ENCODE measurements at regions not wholly inside any gene's neighbourhood (a gene's known extent, or its start where the extent isn't known, plus 50 kb on each side); places are given as distances from the start of the nearest gene placed in this dataset.

DNA sequence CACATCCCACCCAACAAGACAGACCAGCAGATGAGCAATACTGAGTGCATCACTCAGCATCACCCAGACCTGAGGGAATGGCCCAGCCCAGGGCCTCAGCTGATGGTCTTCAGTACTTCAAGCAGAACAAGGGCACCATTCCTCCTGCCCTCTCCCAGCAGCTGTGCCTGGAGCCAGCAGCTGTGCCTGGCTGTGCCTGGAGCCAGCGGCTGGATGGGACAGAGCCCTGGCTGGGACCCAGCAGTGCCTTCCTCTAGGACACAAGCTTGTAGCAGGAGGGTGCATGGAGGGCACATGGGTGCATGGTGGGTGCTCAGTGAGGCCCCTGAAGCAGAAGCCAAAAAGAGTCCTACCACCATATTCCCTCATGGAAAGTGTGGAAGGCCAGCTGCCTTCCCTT, 583.8 kb downstream of the NPHP4 start:
- no peaks in the 10 kb centered on the region for H3K27me3 ChIP-seq (ENCODE audit: insufficient read depth)
- Mint-ChIP-seq H3K4me3 (no peak overlapping the region), H3K27me3 (ENCODE audit: insufficient read depth, low read depth, poor library complexity) (no peaks in the 10 kb centered on the region), H3K4me1 (no peaks in the 10 kb centered on the region), H3K9me3 (peaks cover 7% of the 10 kb centered on the region), H3K27ac (no peak overlapping the region), H3K36me3 (ENCODE audit: low read depth) (no peaks in the 10 kb centered on the region)
- H4K20me1 ChIP-seq (replicated peaks; ENCODE audit: insufficient read depth), result no peaks in the 10 kb centered on the region
- no peaks in the 10 kb centered on the region for H3K79me2 ChIP-seq (replicated peaks; ENCODE audit: insufficient read depth)
- H3K27ac ChIP-seq (ENCODE audit: low read depth), result no peak overlapping the region
- H3K36me3 ChIP-seq (ENCODE audit: insufficient read depth), result no peaks in the 10 kb centered on the region; the same call in 1 of the 2 replicates
- ATAC-seq, result no peak
- H3K9me2 ChIP-seq (ENCODE audit: insufficient read depth), result no peaks in the 10 kb centered on the region
- no peak overlapping the region for H2AFZ ChIP-seq
- no peaks in the 10 kb centered on the region for H3F3A ChIP-seq (replicated peaks; ENCODE audit: low read depth)
- TF ChIP-seq, protein P1, sequence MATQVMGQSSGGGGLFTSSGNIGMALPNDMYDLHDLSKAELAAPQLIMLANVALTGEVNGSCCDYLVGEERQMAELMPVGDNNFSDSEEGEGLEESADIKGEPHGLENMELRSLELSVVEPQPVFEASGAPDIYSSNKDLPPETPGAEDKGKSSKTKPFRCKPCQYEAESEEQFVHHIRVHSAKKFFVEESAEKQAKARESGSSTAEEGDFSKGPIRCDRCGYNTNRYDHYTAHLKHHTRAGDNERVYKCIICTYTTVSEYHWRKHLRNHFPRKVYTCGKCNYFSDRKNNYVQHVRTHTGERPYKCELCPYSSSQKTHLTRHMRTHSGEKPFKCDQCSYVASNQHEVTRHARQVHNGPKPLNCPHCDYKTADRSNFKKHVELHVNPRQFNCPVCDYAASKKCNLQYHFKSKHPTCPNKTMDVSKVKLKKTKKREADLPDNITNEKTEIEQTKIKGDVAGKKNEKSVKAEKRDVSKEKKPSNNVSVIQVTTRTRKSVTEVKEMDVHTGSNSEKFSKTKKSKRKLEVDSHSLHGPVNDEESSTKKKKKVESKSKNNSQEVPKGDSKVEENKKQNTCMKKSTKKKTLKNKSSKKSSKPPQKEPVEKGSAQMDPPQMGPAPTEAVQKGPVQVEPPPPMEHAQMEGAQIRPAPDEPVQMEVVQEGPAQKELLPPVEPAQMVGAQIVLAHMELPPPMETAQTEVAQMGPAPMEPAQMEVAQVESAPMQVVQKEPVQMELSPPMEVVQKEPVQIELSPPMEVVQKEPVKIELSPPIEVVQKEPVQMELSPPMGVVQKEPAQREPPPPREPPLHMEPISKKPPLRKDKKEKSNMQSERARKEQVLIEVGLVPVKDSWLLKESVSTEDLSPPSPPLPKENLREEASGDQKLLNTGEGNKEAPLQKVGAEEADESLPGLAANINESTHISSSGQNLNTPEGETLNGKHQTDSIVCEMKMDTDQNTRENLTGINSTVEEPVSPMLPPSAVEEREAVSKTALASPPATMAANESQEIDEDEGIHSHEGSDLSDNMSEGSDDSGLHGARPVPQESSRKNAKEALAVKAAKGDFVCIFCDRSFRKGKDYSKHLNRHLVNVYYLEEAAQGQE (IDR thresholded peaks at IDR 0.05; ENCODE audit: unreplicated experiment), result no peak
- TF ChIP-seq EZH2 (IDR thresholded peaks at IDR 0.05; ENCODE audit: low read depth, unreplicated experiment) (no peak), STAT1 (IDR thresholded peaks at IDR 0.05; ENCODE audit: unreplicated experiment) (no peak), CREB1 (CRISPR knock-in tag; IDR thresholded peaks at IDR 0.05; ENCODE audit: low read depth) (no peak), ZNF331 (CRISPR knock-in tag; IDR thresholded peaks at IDR 0.05; ENCODE audit: low read depth) (no peak), EZH2phosphoT487 (IDR thresholded peaks at IDR 0.05; ENCODE audit: unreplicated experiment) (no peak), POLR2AphosphoS5 (IDR thresholded peaks at IDR 0.05; ENCODE audit: low read depth) (no peak), NANOG (IDR thresholded peaks at IDR 0.05; ENCODE audit: borderline replicate concordance) (no peak)
- TF ChIP-seq, protein P2, sequence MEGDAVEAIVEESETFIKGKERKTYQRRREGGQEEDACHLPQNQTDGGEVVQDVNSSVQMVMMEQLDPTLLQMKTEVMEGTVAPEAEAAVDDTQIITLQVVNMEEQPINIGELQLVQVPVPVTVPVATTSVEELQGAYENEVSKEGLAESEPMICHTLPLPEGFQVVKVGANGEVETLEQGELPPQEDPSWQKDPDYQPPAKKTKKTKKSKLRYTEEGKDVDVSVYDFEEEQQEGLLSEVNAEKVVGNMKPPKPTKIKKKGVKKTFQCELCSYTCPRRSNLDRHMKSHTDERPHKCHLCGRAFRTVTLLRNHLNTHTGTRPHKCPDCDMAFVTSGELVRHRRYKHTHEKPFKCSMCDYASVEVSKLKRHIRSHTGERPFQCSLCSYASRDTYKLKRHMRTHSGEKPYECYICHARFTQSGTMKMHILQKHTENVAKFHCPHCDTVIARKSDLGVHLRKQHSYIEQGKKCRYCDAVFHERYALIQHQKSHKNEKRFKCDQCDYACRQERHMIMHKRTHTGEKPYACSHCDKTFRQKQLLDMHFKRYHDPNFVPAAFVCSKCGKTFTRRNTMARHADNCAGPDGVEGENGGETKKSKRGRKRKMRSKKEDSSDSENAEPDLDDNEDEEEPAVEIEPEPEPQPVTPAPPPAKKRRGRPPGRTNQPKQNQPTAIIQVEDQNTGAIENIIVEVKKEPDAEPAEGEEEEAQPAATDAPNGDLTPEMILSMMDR (conservative IDR thresholded peaks at IDR 0.05; ENCODE audit: low read depth in 2 of 2), result no peak
- TF ChIP-seq, protein P3, sequence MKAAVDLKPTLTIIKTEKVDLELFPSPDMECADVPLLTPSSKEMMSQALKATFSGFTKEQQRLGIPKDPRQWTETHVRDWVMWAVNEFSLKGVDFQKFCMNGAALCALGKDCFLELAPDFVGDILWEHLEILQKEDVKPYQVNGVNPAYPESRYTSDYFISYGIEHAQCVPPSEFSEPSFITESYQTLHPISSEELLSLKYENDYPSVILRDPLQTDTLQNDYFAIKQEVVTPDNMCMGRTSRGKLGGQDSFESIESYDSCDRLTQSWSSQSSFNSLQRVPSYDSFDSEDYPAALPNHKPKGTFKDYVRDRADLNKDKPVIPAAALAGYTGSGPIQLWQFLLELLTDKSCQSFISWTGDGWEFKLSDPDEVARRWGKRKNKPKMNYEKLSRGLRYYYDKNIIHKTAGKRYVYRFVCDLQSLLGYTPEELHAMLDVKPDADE (IDR thresholded peaks at IDR 0.05), result no peak
- TF ChIP-seq, protein P4, sequence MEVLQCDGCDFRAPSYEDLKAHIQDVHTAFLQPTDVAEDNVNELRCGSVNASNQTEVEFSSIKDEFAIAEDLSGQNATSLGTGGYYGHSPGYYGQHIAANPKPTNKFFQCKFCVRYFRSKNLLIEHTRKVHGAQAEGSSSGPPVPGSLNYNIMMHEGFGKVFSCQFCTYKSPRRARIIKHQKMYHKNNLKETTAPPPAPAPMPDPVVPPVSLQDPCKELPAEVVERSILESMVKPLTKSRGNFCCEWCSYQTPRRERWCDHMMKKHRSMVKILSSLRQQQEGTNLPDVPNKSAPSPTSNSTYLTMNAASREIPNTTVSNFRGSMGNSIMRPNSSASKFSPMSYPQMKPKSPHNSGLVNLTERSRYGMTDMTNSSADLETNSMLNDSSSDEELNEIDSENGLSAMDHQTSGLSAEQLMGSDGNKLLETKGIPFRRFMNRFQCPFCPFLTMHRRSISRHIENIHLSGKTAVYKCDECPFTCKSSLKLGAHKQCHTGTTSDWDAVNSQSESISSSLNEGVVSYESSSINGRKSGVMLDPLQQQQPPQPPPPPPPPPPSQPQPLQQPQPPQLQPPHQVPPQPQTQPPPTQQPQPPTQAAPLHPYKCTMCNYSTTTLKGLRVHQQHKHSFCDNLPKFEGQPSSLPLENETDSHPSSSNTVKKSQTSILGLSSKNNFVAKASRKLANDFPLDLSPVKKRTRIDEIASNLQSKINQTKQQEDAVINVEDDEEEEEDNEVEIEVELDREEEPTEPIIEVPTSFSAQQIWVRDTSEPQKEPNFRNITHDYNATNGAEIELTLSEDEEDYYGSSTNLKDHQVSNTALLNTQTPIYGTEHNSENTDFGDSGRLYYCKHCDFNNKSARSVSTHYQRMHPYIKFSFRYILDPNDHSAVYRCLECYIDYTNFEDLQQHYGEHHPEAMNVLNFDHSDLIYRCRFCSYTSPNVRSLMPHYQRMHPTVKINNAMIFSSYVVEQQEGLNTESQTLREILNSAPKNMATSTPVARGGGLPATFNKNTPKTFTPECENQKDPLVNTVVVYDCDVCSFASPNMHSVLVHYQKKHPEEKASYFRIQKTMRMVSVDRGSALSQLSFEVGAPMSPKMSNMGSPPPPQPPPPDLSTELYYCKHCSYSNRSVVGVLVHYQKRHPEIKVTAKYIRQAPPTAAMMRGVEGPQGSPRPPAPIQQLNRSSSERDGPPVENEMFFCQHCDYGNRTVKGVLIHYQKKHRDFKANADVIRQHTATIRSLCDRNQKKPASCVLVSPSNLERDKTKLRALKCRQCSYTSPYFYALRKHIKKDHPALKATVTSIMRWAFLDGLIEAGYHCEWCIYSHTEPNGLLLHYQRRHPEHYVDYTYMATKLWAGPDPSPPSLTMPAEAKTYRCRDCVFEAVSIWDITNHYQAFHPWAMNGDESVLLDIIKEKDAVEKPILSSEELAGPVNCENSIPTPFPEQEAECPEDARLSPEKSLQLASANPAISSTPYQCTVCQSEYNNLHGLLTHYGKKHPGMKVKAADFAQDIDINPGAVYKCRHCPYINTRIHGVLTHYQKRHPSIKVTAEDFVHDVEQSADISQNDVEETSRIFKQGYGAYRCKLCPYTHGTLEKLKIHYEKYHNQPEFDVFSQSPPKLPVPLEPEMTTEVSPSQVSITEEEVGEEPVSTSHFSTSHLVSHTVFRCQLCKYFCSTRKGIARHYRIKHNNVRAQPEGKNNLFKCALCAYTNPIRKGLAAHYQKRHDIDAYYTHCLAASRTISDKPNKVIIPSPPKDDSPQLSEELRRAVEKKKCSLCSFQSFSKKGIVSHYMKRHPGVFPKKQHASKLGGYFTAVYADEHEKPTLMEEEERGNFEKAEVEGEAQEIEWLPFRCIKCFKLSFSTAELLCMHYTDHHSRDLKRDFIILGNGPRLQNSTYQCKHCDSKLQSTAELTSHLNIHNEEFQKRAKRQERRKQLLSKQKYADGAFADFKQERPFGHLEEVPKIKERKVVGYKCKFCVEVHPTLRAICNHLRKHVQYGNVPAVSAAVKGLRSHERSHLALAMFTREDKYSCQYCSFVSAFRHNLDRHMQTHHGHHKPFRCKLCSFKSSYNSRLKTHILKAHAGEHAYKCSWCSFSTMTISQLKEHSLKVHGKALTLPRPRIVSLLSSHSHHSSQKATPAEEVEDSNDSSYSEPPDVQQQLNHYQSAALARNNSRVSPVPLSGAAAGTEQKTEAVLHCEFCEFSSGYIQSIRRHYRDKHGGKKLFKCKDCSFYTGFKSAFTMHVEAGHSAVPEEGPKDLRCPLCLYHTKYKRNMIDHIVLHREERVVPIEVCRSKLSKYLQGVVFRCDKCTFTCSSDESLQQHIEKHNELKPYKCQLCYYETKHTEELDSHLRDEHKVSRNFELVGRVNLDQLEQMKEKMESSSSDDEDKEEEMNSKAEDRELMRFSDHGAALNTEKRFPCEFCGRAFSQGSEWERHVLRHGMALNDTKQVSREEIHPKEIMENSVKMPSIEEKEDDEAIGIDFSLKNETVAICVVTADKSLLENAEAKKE (CRISPR knock-in tag; IDR thresholded peaks at IDR 0.05), result no peak
- H3K4me2 ChIP-seq, result no peak overlapping the region
- DNase-seq (ENCODE audit: low spot score), result no peak
- H3K4me3 ChIP-seq, result no peak overlapping the region
- H3K4me1 ChIP-seq (ENCODE audit: insufficient read depth), result no peaks in the 10 kb centered on the region
